ENCODE measurements at regions not wholly inside any gene's neighbourhood (a gene's known extent, or its start where the extent isn't known, plus 50 kb on each side); places are given as distances from the start of the nearest gene placed in this dataset.

- H2BK12ac ChIP-seq (ENCODE audit: low read depth, low read length) = no peak overlapping the region
- H3K4me3 ChIP-seq (ENCODE audit: extremely low read depth in 1 of 4, insufficient read depth in 2 of 4, low read depth in 3 of 4, low read length in 4 of 4) = no peak overlapping the region
- H3K9ac ChIP-seq (replicated peaks in 1 of 4; ENCODE audit: extremely low read depth in 1 of 4, low read depth in 3 of 4, low read length in 3 of 4) = no peak overlapping the region
- H2BK15ac ChIP-seq (ENCODE audit: low read length) = no peak overlapping the region
- no peak overlapping the region for H2BK5ac ChIP-seq (ENCODE audit: low read depth, low read length)
- H3K4me1 ChIP-seq (replicated peaks in 1 of 4; ENCODE audit: control insufficient read depth in 3 of 4, insufficient read depth in 4 of 4, low read length in 3 of 4) = no peaks in the 10 kb centered on the region
- ChIA-PET POLR2A (ENCODE audit: partially characterized antibody) (no interaction called here), CTCF (ENCODE audit: partially characterized antibody) (no interaction called here)
- FAIRE-seq (no peak), DNase-seq (ENCODE audit: low read depth in 1 of 2, low spot score in 2 of 2) (no peak)
- no peaks in the 10 kb centered on the region for H3K27me3 ChIP-seq (replicated peaks in 1 of 4; ENCODE audit: control insufficient read depth in 3 of 4, extremely low read depth in 1 of 4, insufficient read depth in 3 of 4, low read length in 3 of 4)
- no peaks in the 10 kb centered on the region for H4K20me1 ChIP-seq (replicated peaks in 1 of 2; ENCODE audit: control insufficient read depth in 1 of 2, insufficient read depth in 2 of 2, low read length in 2 of 2)
- no peaks in the 10 kb centered on the region for H3K23me2 ChIP-seq (ENCODE audit: low read depth, low read length)
- H4K8ac ChIP-seq (ENCODE audit: extremely low read depth, insufficient read depth, low read length) = no peak overlapping the region
- H2BK120ac ChIP-seq (replicated peaks; ENCODE audit: low read depth, low read length) = no peak overlapping the region
- H3K79me2 ChIP-seq (ENCODE audit: control insufficient read depth in 1 of 2, insufficient read depth in 2 of 2, low read length in 2 of 2) = no peaks in the 10 kb centered on the region
- TF ChIP-seq BACH1 (IDR thresholded peaks at IDR 0.05; ENCODE audit: low read length) (no peak), GTF2F1 (IDR thresholded peaks at IDR 0.05; ENCODE audit: borderline replicate concordance, low read depth, low read length) (no peak), TBP (IDR thresholded peaks at IDR 0.05; ENCODE audit: low read depth, low read length) (no peak), CHD1 (IDR thresholded peaks at IDR 0.05; ENCODE audit: low read depth, low read length) (no peak), GABPA (IDR thresholded peaks at IDR 0.05; ENCODE audit: borderline replicate concordance, insufficient read depth, low read length) (no peak)
- H2AFZ ChIP-seq (ENCODE audit: low read length) = no peak overlapping the region
- no peak overlapping the region for H3K14ac ChIP-seq (ENCODE audit: insufficient read length)
- H3K23ac ChIP-seq (ENCODE audit: insufficient read length) = no peak overlapping the region
- H3K18ac ChIP-seq (ENCODE audit: extremely low read depth, low read length) = no peak overlapping the region
- no peak overlapping the region for H4K91ac ChIP-seq (replicated peaks; ENCODE audit: insufficient read length, low read length)
- H2AK5ac ChIP-seq (ENCODE audit: low read depth, low read length) = no peak overlapping the region
- H3K9me3 ChIP-seq (ENCODE audit: insufficient read depth in 2 of 2, low read depth in 1 of 2, low read length in 1 of 2) = no peaks in the 10 kb centered on the region
- H3K56ac ChIP-seq (replicated peaks; ENCODE audit: insufficient read length, low read depth, low read length) = no peak overlapping the region
- no peaks in the 10 kb centered on the region for H3K36me3 ChIP-seq (ENCODE audit: control insufficient read depth in 2 of 4, insufficient read depth in 4 of 4, low read length in 3 of 4)
- H4K5ac ChIP-seq (ENCODE audit: insufficient read length, low read depth, low read length) = no peak overlapping the region
- WGBS, 2 experiments (ENCODE audit: extremely low coverage in 1 of 2, insufficient coverage in 1 of 2, insufficient read length in 1 of 2, insufficient replicate concordance in 2 of 2, low coverage in 1 of 2, low lambda C conversion rate in 2 of 2, missing lambda C conversion rate in 1 of 2) = 93% methylated on average over 3 of the region's 3 CpGs; no CpG with 5 or more reads in 1 of the 2 experiments
- H3K27ac ChIP-seq (ENCODE audit: low read depth, low read length) = no peak overlapping the region
- H3K4me2 ChIP-seq (ENCODE audit: insufficient read depth in 1 of 2, low read depth in 2 of 2, low read length in 2 of 2) = no peak overlapping the region
- no peaks in the 10 kb centered on the region for H3K79me1 ChIP-seq (ENCODE audit: low read depth, low read length)
- H2BK20ac ChIP-seq (ENCODE audit: low read length) = no peak overlapping the region
- H3K4ac ChIP-seq (replicated peaks; ENCODE audit: insufficient read length, low read depth, low read length) = no peak overlapping the region
These were observed 215.2 kb upstream of the TFPI start for GRCh38 chr2:187769437-187769836.

Measured in H1 (cell line).